IPS DF 6.9 (cell line): ENCODE measurements at regions not wholly inside any gene's neighbourhood (a gene's known extent, or its start where the extent isn't known, plus 50 kb on each side); places are given as distances from the start of the nearest gene placed in this dataset.

Source experiments
- DNase-seq: peaks from one replicate; pipeline ENCODE4 v3.0.0-alpha.2; 2013; ENCODE audit warnings: low read depth, low spot score
- H3K27ac ChIP-seq: one replicate; pipeline ENCODE4 v1.5.1; 2013; ENCODE audit warnings: low read length, control low read depth
- H3K27me3 ChIP-seq: 2 replicates; pipeline ENCODE4 v1.6.1; 2013; ENCODE audit warnings: mild to moderate bottlenecking, low read length; ENCODE audit not compliant: control insufficient read depth, insufficient read depth
- H3K36me3 ChIP-seq: 2 replicates; pipeline ENCODE4 v1.6.1; 2013; ENCODE audit warnings: low read length; ENCODE audit not compliant: control insufficient read depth, insufficient read depth
- H3K4me1 ChIP-seq: 2 replicates; pipeline ENCODE4 v1.6.1; 2013; ENCODE audit warnings: low read length; ENCODE audit not compliant: control insufficient read depth, insufficient read depth
- H3K4me3 ChIP-seq: 2 replicates; pipeline ENCODE4 v1.5.1; 2013; ENCODE audit warnings: mild to moderate bottlenecking, low read length
- H3K9me3 ChIP-seq: 2 replicates; pipeline ENCODE4 v1.6.1; 2013; ENCODE audit warnings: low read length, inconsistent platforms; ENCODE audit not compliant: control insufficient read depth, insufficient read depth
- WGBS: extraction: QIAGEN DNeasy Blood & Tissue Kit; methylation state at CpG from one replicate; pipeline ENCODE4 v1.1.7; 2013; ENCODE audit warnings: mixed read lengths, missing lambda C conversion rate; ENCODE audit not compliant: insufficient read length, insufficient coverage; 5-methylcytosine and 5-hydroxymethylcytosine counted together

DNA sequence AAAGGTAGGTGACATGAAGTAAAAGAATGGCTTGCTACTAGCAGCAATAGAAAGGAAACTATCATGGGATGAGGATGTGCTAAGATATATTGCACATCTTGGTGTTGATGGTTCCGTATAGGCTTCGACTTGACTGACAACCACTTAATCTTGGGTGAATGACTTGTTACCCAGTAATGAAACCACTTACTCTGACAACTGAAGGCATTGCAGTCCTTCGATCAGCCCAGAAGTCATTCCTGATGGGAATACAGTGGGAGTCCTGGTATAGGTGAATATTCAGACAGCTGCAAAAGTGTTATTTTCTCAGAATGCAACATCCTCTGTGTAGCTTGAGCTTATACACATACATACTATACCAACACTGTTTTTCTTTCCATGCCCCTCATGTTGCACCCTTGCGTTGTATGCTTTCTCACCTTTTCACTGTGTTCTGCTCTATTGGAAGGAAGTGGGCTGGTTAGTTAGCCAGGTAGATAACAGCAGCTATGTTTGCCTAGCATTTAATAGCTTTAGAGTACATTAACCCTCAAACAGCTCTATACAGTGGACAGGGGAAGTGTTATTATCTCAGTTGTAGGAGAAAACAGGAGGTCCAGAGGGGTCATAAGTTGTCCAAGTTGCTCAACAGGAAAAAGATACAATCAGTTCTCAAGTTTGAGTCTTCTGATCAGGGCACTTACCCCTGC lies 376.5 kb downstream of the MFSD1 start:
- no CpG with 5 or more reads among the region's 4 CpGs for WGBS
- Histone ChIP-seq H3K27ac (no peak overlapping the region), H3K36me3 (no peaks in the 10 kb centered on the region), H3K9me3 (no peaks in the 10 kb centered on the region), H3K4me1 (no peaks in the 10 kb centered on the region), H3K27me3 (no peaks in the 10 kb centered on the region), H3K4me3 (no peak overlapping the region)
- DNase-seq, result no peak

DNA sequence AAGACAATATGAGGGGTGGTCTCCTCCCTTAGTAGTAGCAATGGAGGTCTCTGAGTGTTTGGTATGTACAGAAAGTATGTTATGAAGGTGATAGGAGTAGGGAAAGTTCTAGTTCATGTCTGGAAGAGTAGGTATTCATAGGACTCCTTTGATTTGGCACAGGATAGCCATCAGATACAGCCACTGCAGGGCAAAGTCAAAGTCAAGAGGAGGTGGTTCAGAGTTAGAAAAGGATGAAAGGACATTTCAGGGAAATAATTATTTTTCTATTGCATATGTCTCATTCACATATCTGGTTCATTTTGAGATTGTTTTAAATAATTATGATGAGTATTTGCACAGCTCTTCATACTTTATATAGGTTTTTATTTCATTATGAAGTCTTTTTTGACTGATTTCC lies 381.1 kb downstream of the MFSD1 start:
- no peak for DNase-seq
- no peaks in the 10 kb centered on the region for H3K27me3 ChIP-seq
- no peaks in the 10 kb centered on the region for H3K9me3 ChIP-seq
- H3K4me1 ChIP-seq, result no peaks in the 10 kb centered on the region
- H3K4me3 ChIP-seq, result no peak overlapping the region
- no peak overlapping the region for H3K27ac ChIP-seq
- no peaks in the 10 kb centered on the region for H3K36me3 ChIP-seq

DNA sequence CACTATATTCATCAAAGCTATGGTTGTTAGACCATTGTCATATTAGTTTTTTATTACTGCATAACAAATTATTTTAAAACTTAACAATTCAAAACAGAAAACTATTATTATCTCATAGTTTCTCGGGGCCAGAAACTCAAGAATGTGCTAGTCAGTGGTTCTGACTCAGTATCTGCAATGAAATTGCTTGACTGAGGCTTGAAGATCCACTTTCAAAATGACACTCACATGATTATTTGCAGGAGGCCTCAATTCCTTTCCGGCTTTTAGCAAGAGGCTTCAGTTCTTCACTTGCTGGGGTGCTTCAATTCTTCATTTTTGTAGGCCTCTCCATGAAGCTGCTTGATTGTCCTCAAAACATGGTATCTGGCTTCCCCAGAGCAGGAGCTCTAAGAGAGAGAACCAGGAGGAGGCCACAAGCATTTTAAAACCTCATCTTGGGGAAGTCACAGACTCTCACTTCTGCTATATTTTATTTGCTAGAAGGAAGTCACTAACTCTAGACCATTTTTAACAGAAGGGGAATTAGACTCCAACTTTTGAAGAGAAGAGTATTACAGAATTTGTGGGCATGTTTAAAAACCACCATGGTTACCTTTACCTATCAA lies 383.7 kb downstream of the MFSD1 start:
- no CpG with 5 or more reads among the region's 2 CpGs for WGBS
- Histone ChIP-seq H3K27ac (no peak overlapping the region), H3K36me3 (no peaks in the 10 kb centered on the region), H3K4me3 (no peak overlapping the region), H3K9me3 (no peaks in the 10 kb centered on the region), H3K4me1 (no peaks in the 10 kb centered on the region), H3K27me3 (no peaks in the 10 kb centered on the region)
- no peak for DNase-seq

DNA sequence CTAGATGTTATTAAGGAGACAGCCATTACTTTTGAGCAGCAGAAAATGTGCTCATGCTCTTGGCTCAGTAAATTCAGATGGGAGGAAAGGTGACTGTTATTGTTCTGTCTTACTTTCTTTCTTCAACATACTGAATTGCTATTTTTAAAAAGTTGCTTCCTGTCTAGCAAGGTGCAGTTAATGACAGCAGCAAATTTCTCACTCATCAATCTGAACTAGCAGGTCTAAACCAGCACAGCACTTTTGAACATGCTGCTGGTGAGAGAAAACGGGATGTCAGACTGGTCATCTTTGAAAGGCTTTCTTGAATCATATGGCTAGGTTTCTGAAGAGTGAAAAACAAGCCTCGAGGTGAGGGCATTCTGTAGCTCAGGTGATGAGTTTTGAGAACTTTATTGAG lies 384.7 kb downstream of the MFSD1 start:
- Histone ChIP-seq H3K9me3 (no peaks in the 10 kb centered on the region), H3K27ac (no peak overlapping the region), H3K27me3 (no peaks in the 10 kb centered on the region), H3K36me3 (no peaks in the 10 kb centered on the region), H3K4me3 (no peak overlapping the region), H3K4me1 (no peaks in the 10 kb centered on the region)
- no peak for DNase-seq
- no CpG with 5 or more reads among the region's 2 CpGs for WGBS

DNA sequence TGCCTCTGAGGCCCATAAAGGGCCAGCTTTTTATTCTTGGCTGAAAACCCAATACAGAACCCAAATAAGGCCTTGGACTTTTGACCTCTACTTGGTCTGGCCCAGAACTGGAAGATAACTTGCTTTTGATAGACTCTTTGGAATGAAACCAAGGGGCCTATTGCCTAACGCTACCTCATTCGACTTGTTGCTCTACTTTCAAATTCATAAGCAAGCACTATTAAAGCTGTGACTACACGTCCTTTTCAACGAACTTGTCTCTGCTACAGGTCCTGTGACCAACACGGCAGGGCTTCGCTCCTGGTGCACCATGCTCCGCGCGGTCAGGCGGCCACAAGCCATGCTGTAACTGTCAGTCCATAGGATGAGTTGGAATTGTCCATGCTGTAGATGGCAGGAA lies 385.4 kb downstream of the MFSD1 start:
- H3K27ac ChIP-seq, result no peak overlapping the region
- no peak overlapping the region for H3K4me3 ChIP-seq
- H3K9me3 ChIP-seq, result no peaks in the 10 kb centered on the region
- no peaks in the 10 kb centered on the region for H3K27me3 ChIP-seq
- no peak for DNase-seq
- no peaks in the 10 kb centered on the region for H3K4me1 ChIP-seq
- no CpG with 5 or more reads among the region's 10 CpGs for WGBS
- no peaks in the 10 kb centered on the region for H3K36me3 ChIP-seq

DNA sequence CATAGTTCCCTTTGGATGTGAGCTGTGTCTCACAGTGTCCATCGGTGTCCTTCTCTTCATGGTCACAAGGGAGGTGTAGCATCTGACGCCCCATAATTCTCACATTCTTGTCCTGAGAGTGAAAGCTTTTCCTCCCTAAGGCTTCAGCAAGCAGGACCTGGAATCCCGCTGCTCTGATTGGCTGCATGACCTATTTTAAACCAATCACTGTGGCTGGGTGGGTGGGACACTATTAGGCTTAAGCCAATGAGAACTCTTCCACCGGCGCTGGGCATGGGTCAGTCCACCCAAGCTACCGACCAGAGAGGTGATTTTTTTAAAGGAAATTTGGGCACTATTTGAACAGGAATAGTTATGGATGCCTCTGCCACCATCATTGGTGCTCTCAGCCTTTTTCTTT lies 385.9 kb downstream of the MFSD1 start:
- no peaks in the 10 kb centered on the region for H3K27me3 ChIP-seq
- no peak overlapping the region for H3K4me3 ChIP-seq
- no peaks in the 10 kb centered on the region for H3K4me1 ChIP-seq
- H3K27ac ChIP-seq, result no peak overlapping the region
- no peak for DNase-seq
- no peaks in the 10 kb centered on the region for H3K36me3 ChIP-seq
- no CpG with 5 or more reads among the region's 6 CpGs for WGBS
- no peaks in the 10 kb centered on the region for H3K9me3 ChIP-seq

DNA sequence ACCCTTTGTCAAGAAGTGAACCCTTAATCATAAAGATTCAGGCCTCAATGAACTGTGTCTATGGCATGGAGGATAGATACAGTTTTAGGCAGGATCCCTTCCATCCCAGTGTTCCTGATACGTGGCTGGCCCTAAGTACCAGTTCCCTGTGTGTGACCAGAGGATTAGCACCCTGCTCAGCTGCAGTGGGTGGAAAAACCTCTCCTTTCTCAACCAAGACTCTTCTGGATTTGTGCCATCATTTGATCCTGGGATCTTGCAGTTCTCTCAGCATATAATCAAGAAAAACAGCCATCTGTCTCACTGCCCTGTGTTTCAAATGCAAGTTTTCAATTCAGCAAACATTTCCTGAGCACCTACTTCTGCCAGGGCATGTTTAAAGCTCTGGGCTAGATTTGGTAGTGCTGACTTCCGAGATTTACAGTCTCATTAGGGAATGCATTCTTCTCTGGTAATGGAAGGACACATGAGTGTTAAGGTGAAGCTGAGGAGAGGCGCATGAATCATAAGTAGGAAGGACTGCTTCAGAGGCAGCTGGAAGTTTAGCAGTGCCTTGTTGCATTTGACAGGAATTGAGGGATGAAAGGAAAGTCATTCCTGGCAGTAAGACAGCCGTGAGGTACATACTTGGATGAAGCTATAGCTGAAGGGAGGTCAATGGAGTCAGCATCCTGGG lies 388.3 kb downstream of the MFSD1 start:
- H3K27me3 ChIP-seq, result no peaks in the 10 kb centered on the region
- no CpG with 5 or more reads among the region's 4 CpGs for WGBS
- DNase-seq, result no peak
- no peaks in the 10 kb centered on the region for H3K9me3 ChIP-seq
- H3K36me3 ChIP-seq, result no peaks in the 10 kb centered on the region
- H3K27ac ChIP-seq, result no peak overlapping the region
- H3K4me1 ChIP-seq, result no peaks in the 10 kb centered on the region
- no peak overlapping the region for H3K4me3 ChIP-seq

DNA sequence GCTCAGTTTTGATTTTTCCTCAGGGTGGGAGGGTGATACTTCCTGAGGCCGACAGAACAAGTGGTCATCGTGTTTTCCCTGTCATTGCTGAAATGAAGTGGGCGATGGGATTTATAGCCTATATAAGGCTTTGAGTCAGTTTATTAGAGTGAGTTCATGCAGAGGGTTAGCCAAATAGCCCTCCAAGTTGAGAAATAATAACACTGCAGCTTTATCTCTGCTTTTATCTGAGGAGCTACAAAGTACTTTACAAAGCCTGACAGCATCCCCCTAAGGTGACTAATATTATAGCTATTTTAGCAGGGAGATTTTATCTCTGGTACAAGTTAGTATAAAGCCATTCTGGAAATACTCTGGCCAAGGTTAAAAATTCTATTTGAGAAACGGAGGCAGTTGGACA lies 389.6 kb downstream of the MFSD1 start:
- Histone ChIP-seq H3K27me3 (no peaks in the 10 kb centered on the region), H3K4me1 (no peaks in the 10 kb centered on the region), H3K4me3 (no peak overlapping the region), H3K27ac (no peak overlapping the region), H3K36me3 (no peaks in the 10 kb centered on the region), H3K9me3 (no peaks in the 10 kb centered on the region)
- no CpG with 5 or more reads among the region's 4 CpGs for whole genome bisulfite sequencing
- no peak for DNase-seq

DNA sequence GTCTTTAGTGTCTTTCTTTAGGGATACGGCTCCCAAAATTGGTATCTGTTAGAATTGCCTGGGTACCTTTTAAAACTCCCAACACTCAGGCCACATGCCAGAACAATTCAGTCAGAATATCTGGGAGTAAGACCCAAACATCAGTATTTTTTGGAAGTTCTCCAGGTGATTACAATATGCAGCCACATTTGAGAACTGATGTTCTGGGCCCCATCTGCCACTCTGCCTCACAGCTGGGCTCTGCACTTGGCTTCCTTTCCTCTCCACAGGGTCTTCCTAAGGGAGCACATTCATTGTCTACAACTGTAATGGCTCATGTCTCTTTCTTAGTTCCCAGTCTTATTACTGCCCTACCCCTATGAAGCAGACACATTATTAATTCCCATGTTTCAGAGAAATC lies 394.5 kb downstream of the MFSD1 start:
- no peak for DNase-seq
- H3K36me3 ChIP-seq, result no peaks in the 10 kb centered on the region
- no peak overlapping the region for H3K4me3 ChIP-seq
- no peaks in the 10 kb centered on the region for H3K9me3 ChIP-seq
- no peaks in the 10 kb centered on the region for H3K27me3 ChIP-seq
- no peaks in the 10 kb centered on the region for H3K4me1 ChIP-seq
- no CpG with 5 or more reads among the region's 1 CpG for WGBS
- no peak overlapping the region for H3K27ac ChIP-seq

DNA sequence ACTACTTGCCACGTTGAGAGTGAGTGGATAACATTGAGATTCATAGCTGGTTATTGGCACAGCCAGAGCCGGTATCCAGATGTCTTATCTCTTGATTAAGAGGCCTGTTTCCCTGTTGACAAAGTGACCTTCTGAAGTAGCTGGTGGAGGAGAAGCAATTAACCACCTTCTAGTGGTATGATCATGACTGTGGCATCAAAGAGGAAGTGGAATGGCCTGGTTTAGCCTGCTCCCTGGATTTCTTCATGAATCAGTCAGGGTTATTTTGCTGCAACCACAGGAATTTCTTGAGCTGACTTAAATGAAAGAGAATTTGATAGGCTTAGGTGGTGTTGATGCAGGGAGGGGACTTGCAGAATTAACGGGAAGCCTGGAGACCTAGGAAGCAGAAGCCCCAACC lies 398.3 kb downstream of the MFSD1 start:
- Histone ChIP-seq H3K4me3 (no peak overlapping the region), H3K36me3 (no peaks in the 10 kb centered on the region), H3K4me1 (no peaks in the 10 kb centered on the region), H3K27me3 (no peaks in the 10 kb centered on the region), H3K27ac (no peak overlapping the region), H3K9me3 (no peaks in the 10 kb centered on the region)
- no CpG with 5 or more reads among the region's 3 CpGs for WGBS
- no peak for DNase-seq

DNA sequence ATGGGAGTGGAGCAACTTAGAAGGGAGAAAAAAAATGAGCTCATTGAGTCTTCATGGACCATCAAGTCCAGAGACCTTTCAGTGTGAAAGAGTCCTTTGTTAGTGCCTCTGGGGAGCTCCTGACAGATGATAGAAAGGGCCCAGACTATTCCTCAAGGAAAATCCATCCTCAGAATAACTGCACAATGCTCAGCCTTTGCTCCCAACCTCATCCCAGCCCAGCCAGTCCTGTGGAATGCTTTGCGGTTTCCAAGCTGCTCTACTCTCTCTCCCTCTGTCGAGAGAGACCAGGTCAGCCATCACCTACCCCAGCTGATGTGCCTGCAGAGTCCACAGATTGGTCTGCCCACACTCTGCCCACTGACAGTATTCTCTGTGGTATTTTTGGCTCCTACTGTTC lies 406.2 kb downstream of the MFSD1 start:
- DNase-seq, result no peak
- H3K9me3 ChIP-seq, result no peaks in the 10 kb centered on the region
- H3K36me3 ChIP-seq, result no peaks in the 10 kb centered on the region
- no CpG with 5 or more reads among the region's 2 CpGs for WGBS
- no peak overlapping the region for H3K27ac ChIP-seq
- H3K4me3 ChIP-seq, result no peak overlapping the region
- H3K4me1 ChIP-seq, result no peaks in the 10 kb centered on the region
- no peaks in the 10 kb centered on the region for H3K27me3 ChIP-seq
